CD4-positive, alpha-beta T cell (primary cell): ENCODE measurements at regions not wholly inside any gene's neighbourhood (a gene's known extent, or its start where the extent isn't known, plus 50 kb on each side); places are given as distances from the start of the nearest gene placed in this dataset.

ENCODE experiments used
- ATAC-seq: fragments of 200-7000 bp; cut with Tn5 transposase; one replicate; pipeline ENCODE4 v1.10.0; 2022; ENCODE audit warnings: mild to moderate bottlenecking; ENCODE audit not compliant: poor library complexity
- CTCF ChIA-PET: fragments of 350-600 bp; sonication (Branson Sonifier 250); formaldehyde crosslinking; loops from one replicate; lab custom pipeline; 2021; ENCODE audit warnings: antibody characterized with exemption, inconsistent platforms; lab: Charles Lee
- POLR2A ChIA-PET: fragments of 350-600 bp; sonication (Branson Sonifier 250); formaldehyde crosslinking; loops from one replicate; lab custom pipeline; 2021; ENCODE audit warnings: antibody characterized with exemption, inconsistent platforms; lab: Charles Lee
- DNase-seq, 14 experiments: peaks; one replicate each; pipeline ENCODE4 v3.0.0-alpha.2; 2013 to 2020; ENCODE audit warnings: mixed read lengths in 2 of 14
- H3K27ac ChIP-seq, 2 donors: one replicate each; pipeline versions ENCODE4 v1.5.1 to v1.7.0; 2013; ENCODE audit warnings: low read length in 2 of 2, low read depth in 1 of 2, mild to moderate bottlenecking in 1 of 2
- H3K27me3 ChIP-seq, 2 experiments: 1 replicate in 1 of 2; 2 replicates in 1 of 2; pipeline versions ENCODE4 v1.6.1 to v1.7.0; 2013; ENCODE audit warnings: low read length in 2 of 2, control low read depth in 1 of 2, mild to moderate bottlenecking in 1 of 2, moderate library complexity in 1 of 2; ENCODE audit not compliant: insufficient read depth in 2 of 2, control insufficient read depth in 1 of 2
- H3K36me3 ChIP-seq: one replicate; pipeline ENCODE4 v1.6.1; 2013; ENCODE audit warnings: low read length, control low read depth; ENCODE audit not compliant: insufficient read depth
- H3K4me1 ChIP-seq: one replicate; pipeline ENCODE4 v1.6.1; 2013; ENCODE audit warnings: low read length, control low read depth; ENCODE audit not compliant: insufficient read depth
- H3K4me3 ChIP-seq: one replicate; pipeline ENCODE4 v1.5.1; 2013; ENCODE audit warnings: mild to moderate bottlenecking, low read length, moderate library complexity
- H3K9me3 ChIP-seq, 2 experiments: 1 replicate in 1 of 2; 2 replicates in 1 of 2; pipeline versions ENCODE4 v1.6.1 to v1.7.0; 2013; ENCODE audit warnings: low read length in 2 of 2, mild to moderate bottlenecking in 2 of 2, control low read depth in 1 of 2, moderate library complexity in 1 of 2; ENCODE audit not compliant: control insufficient read depth in 1 of 2, insufficient read depth in 1 of 2
- H3K27ac Mint-ChIP-seq: one replicate; pipeline ENCODE4 v1.8.0; 2020; ENCODE audit warnings: mixed read lengths
- H3K27me3 Mint-ChIP-seq: one replicate; pipeline ENCODE4 v1.8.0; 2021; ENCODE audit warnings: mixed read lengths
- H3K36me3 Mint-ChIP-seq: one replicate; pipeline ENCODE4 v1.8.0; 2021; ENCODE audit warnings: low read depth, mixed read lengths
- H3K4me1 Mint-ChIP-seq: one replicate; pipeline ENCODE4 v1.8.0; 2021; ENCODE audit warnings: low read depth, mixed read lengths
- H3K4me3 Mint-ChIP-seq: one replicate; pipeline ENCODE4 v1.8.0; 2020; ENCODE audit warnings: mild to moderate bottlenecking, mixed read lengths
- H3K9me3 Mint-ChIP-seq: one replicate; pipeline ENCODE4 v1.8.0; 2020; ENCODE audit warnings: mixed read lengths
- CTCF ChIP-seq: fragments of 200-600 bp; IDR thresholded peaks from one replicate; pipeline ENCODE4 v1.8.0; 2022; ENCODE audit warnings: antibody characterized with exemption, mild to moderate bottlenecking
- intact Hi-C, 2 experiments: fragments of 100-400 bp; cut with DNase I in 1 of 2; cut with micrococcal nuclease in 1 of 2; formaldehyde crosslinking; loops; one replicate each; pipeline versions ENCODE4 v1.15.1 to v1.9.0; 2023 to 2025; cut with DNase I, micrococcal nuclease

GRCh38 chr1:47577303-47578025 lies 139.6 kb downstream of the FOXD2 start:
- Mint-ChIP-seq H3K4me1 (no peaks in the 10 kb centered on the region), H3K36me3 (no peaks in the 10 kb centered on the region), H3K27ac (no peak overlapping the region), H3K9me3 (no peaks in the 10 kb centered on the region), H3K4me3 (no peak overlapping the region), H3K27me3 (peaks cover 60% of the 10 kb centered on the region)
- intact Hi-C loops, result no loop called here
- no peaks in the 10 kb centered on the region for H3K4me1 ChIP-seq
- ATAC-seq (no peak), DNase-seq (no peak)
- peaks cover 7 to 19% of the 10 kb centered on the region in 2 experiments for H3K27me3 ChIP-seq
- no peaks in the 10 kb centered on the region for H3K36me3 ChIP-seq
- H3K9me3 ChIP-seq, result peaks cover 0 to 8% of the 10 kb centered on the region in 2 experiments
- no peak for TF ChIP-seq CTCF
- CTCF ChIA-PET, result no interaction called here
- H3K4me3 ChIP-seq, result no peak overlapping the region
- no peak overlapping the region for H3K27ac ChIP-seq
- POLR2A ChIA-PET, result no interaction called here

GRCh38 chr1:47578026-47578720 lies 140.3 kb downstream of the FOXD2 start:
- H3K4me1 Mint-ChIP-seq, result no peaks in the 10 kb centered on the region
- Histone ChIP-seq H3K4me3 (no peak overlapping the region), H3K4me1 (no peaks in the 10 kb centered on the region), H3K36me3 (no peaks in the 10 kb centered on the region), H3K27ac (no peak overlapping the region), H3K27me3 (peaks cover 7 to 19% of the 10 kb centered on the region in 2 experiments), H3K9me3 (peaks cover 0 to 10% of the 10 kb centered on the region in 2 experiments)
- no peak overlapping the region for H3K27ac Mint-ChIP-seq
- ChIA-PET CTCF (no interaction called here), POLR2A (no interaction called here)
- DNase-seq (no peak), ATAC-seq (no peak)
- peaks cover 66% of the 10 kb centered on the region for H3K27me3 Mint-ChIP-seq
- intact Hi-C loops, result no loop called here
- H3K9me3 Mint-ChIP-seq, result no peaks in the 10 kb centered on the region
- no peak for TF ChIP-seq CTCF
- no peaks in the 10 kb centered on the region for H3K36me3 Mint-ChIP-seq
- no peak overlapping the region for H3K4me3 Mint-ChIP-seq

- no peak overlapping the region for H3K4me3 ChIP-seq
- H3K27ac ChIP-seq, result no peak overlapping the region
- H3K9me3 ChIP-seq, result peaks cover 0 to 12% of the 10 kb centered on the region in 2 experiments
- intact Hi-C loops, result no loop called here
- H3K4me1 ChIP-seq, result no peaks in the 10 kb centered on the region
- Mint-ChIP-seq H3K4me3 (no peak overlapping the region), H3K27me3 (peaks cover 66% of the 10 kb centered on the region), H3K9me3 (no peaks in the 10 kb centered on the region), H3K4me1 (no peaks in the 10 kb centered on the region), H3K27ac (no peak overlapping the region), H3K36me3 (no peaks in the 10 kb centered on the region)
- no peak for TF ChIP-seq CTCF
- no peaks in the 10 kb centered on the region for H3K36me3 ChIP-seq
- CTCF ChIA-PET, result no interaction called here
- POLR2A ChIA-PET, result no interaction called here
- ATAC-seq, result no peak
- DNase-seq, result no peak
- H3K27me3 ChIP-seq, result peaks cover 7 to 17% of the 10 kb centered on the region in 2 experiments
Measured at GRCh38 chr1:47578721-47579419, 141.0 kb downstream of the FOXD2 start.
